ENCODE measurements at regions not wholly inside any gene's neighbourhood (a gene's known extent, or its start where the extent isn't known, plus 50 kb on each side); places are given as distances from the start of the nearest gene placed in this dataset. TPM values are rescaled to one million over a fixed set of nuclear protein-coding genes. Genes with fewer than 3 reads are reported as not detected.

Small RNA genes in the stretch of these regions (microRNA-seq; reads per million reads assigned to microRNA genes)
- gene AC005588.1 (ENCODE audit: insufficient read depth, insufficient read length) = not detected
- gene AC079809.1 (ENCODE audit: insufficient read depth, insufficient read length) = not detected

Small RNA genes in the stretch of these regions (small RNA-seq; reads per million reads assigned to genes)
- gene AC005588.1 (0 to 0.15 (median 0) reads per million in 5 experiments), gene AC079809.1 (0 reads per million in 5 experiments)
